ENCODE measurements at regions not wholly inside any gene's neighbourhood (a gene's known extent, or its start where the extent isn't known, plus 50 kb on each side); places are given as distances from the start of the nearest gene placed in this dataset.
"Not testable (repeated sequence)": the region's sequence is repeated elsewhere in the genome, so short reads cannot be mapped to it uniquely, and the experiment has no call there.

DNA sequence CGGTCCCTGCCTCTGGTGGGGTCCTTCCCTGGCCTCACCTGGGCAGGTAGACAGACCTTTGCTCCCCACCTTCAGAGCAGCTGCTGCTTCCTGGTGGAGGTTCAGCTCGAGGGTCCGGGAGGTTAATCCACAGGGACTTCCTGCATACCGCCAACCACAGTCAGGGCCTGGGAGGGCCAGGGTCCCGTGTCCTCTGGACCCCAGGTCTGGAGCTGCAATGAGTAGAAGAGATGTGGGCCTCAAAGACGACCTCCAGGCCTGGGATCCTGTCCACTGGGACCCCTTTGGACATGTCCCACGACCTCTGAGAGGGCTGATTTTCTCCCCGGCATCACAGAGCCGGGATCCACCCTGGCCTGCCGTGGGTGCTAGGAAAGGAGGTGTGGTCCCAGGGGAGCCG lies 223.3 kb upstream of the TCERG1L start:
- Mint-ChIP-seq H3K27ac (no peak overlapping the region), H3K4me1 (ENCODE audit: low read depth) (no peaks in the 10 kb centered on the region), H3K4me3 (no peak overlapping the region), H3K36me3 (no peaks in the 10 kb centered on the region), H3K9me3 (ENCODE audit: low read depth) (no peaks in the 10 kb centered on the region), H3K27me3 (peaks cover 1% of the 10 kb centered on the region)

DNA sequence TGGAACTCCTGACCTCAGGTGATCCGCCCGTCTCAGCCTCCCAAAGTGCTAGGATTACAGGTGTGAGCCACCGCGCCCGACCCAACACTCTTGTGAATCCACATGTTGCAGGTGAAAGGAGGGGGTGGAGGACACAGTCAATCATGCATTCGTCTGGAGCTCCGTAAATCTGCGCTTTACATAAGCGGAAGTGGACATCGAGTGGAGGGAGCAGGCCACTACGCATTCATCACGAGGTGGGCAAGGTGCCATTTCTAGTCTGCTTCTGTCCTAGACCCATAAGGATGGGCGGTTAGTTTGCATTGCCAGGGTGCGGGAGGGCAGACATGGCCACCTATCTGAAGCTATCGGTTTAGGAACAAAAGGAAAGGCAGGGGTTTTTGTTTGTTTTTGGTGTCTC lies 225.2 kb upstream of the TCERG1L start:
- Mint-ChIP-seq H3K36me3 (no peaks in the 10 kb centered on the region), H3K4me1 (ENCODE audit: low read depth) (no peaks in the 10 kb centered on the region), H3K9me3 (ENCODE audit: low read depth) (no peaks in the 10 kb centered on the region), H3K4me3 (no peak overlapping the region), H3K27me3 (peaks cover 3% of the 10 kb centered on the region), H3K27ac (no peak overlapping the region)

DNA sequence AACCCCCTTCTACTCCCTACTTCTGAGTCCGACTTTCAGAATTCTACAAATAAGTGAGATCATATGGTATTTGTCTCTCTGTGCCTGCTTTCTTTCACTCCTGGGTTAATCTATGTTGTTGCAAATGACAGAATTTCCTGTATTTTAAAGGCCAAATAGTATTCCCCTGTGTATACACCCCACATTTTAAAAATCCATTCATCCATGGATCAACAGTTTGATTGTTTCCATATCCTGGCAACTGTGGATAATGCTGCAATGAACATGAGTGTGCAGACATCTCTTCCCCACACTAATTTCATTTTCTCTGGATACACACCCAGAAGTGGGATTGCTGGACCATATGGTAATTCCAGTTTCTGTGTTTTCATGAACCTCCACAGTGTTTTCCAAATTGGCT lies 225.8 kb upstream of the TCERG1L start:
- no peak overlapping the region for H3K4me3 Mint-ChIP-seq
- no peak overlapping the region for H3K27ac Mint-ChIP-seq
- H3K9me3 Mint-ChIP-seq (ENCODE audit: low read depth), result no peaks in the 10 kb centered on the region

DNA sequence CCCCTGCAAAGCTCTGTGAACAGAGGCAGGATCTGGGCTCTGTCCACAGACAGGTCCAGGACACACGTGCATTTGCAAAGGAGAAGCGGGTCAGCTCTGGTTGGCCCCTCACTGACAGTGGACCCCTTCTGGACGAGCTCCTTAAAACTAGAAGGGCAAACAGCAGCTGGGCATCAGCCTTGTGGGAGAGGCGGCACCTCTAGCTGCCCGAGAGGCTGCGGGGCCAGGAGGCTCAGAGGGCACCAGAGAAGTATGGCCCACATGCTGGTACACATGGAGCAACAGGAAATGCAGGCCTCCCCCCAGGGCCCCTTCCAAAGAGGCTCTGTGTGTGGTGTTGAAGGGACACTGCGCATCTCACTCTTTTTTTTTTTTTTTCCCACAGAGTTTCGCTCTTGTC lies 233.0 kb upstream of the TCERG1L start:
- Mint-ChIP-seq H3K27ac (no peak overlapping the region), H3K9me3 (ENCODE audit: low read depth) (no peaks in the 10 kb centered on the region), H3K4me1 (ENCODE audit: low read depth) (no peaks in the 10 kb centered on the region), H3K4me3 (no peak overlapping the region), H3K27me3 (peaks cover 5% of the 10 kb centered on the region), H3K36me3 (no peaks in the 10 kb centered on the region)

More for the DNA sequence above, 225.8 kb upstream of the TCERG1L start:
- no peaks in the 10 kb centered on the region for H3K36me3 Mint-ChIP-seq
- H3K4me1 Mint-ChIP-seq (ENCODE audit: low read depth), result no peaks in the 10 kb centered on the region
- H3K27me3 Mint-ChIP-seq, result peaks cover 3% of the 10 kb centered on the region

DNA sequence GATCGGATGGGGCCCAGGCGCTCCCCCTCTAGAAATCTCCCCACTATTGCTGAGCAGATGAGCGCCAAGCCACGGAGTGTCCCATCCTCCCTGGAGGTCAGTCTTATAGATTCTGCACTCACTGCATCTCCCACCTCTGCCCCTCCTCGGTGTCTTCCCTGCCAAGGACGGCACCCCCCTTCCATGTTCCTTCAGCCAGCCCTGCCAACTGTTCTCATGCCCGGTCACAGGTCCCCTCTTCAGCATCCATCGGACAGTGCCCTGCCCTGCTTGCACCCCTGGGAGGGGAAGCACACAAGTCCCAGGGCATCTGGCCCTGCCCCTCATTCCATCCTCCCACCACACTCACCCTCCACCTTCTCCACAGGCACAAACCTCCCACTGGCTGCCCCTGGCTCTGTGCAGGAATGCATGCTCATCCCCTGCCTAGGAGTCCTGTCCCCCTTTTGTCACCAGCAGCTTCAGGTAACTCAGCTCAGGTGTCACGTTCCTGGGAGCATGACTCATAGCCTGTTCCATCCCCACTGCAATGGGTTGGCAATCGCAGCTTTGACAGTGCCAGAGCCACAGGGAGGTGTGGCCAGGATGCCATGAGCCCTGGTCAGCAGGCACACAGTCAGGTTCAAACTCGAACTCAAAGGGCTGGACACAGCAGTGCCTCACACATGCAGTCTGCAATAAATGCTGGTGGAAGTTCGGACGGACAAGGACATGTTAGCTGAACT lies 234.7 kb upstream of the TCERG1L start:
- Mint-ChIP-seq H3K4me3 (no peak overlapping the region), H3K4me1 (ENCODE audit: low read depth) (no peaks in the 10 kb centered on the region), H3K27me3 (peaks cover 5% of the 10 kb centered on the region), H3K9me3 (ENCODE audit: low read depth) (no peaks in the 10 kb centered on the region), H3K36me3 (no peaks in the 10 kb centered on the region), H3K27ac (no peak overlapping the region)

DNA sequence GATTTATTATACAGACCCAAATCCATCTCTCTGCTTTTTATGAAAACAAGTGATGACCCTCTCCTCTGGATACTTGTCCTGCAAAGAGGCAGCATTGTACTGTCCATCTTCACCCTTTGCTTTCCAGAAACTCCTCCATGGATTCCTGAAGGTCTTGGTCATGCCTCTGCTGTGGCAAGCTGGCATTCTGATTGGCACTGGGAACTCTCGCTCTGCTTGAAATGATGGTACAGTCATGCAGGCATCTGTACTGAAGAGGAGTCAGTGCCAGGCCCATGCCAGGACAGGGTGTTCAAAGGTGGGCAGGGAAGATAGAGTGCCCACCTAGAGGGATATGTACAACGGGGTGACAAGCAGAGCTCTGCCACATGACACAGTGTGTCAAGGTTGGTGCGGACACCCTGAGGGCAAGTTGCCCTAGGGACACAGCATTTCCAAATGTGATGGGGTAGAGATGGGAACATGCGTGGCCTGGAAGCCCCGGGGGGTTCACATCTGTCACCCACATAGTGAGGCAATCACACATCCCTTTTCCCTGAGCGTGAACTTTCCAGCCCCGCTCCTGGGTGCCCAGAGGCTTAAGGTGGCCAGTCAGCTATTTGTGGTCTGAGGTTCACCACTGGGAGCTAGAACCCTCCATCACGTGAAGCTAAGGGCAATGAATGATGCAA lies 235.7 kb upstream of the TCERG1L start:
- H3K9me3 Mint-ChIP-seq (ENCODE audit: low read depth), result no peaks in the 10 kb centered on the region
- no peak overlapping the region for H3K27ac Mint-ChIP-seq
- H3K27me3 Mint-ChIP-seq, result peaks cover 3% of the 10 kb centered on the region
- no peaks in the 10 kb centered on the region for H3K36me3 Mint-ChIP-seq
- no peak overlapping the region for H3K4me3 Mint-ChIP-seq
- no peaks in the 10 kb centered on the region for H3K4me1 Mint-ChIP-seq (ENCODE audit: low read depth)

DNA sequence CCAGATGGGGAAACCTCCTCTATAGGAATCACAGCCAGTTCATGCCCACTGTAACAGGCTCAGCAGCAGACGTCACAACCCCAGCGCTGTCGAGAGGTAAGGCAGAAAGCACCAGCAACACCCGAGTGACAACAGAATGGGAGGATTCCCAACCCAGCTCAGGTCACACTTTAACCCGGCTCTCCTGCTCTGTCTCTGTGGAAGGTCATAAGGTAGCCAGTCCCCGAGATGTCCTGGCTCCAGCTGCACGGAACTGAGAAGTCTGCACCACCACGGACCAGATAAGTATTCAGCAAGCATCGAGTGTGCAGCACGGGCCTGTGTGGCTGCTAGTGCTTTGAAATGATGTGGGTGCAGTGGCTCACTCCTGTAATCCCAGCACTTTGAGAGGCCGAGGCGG lies 236.7 kb upstream of the TCERG1L start:
- H3K27ac Mint-ChIP-seq, result no peak overlapping the region
- peaks cover 3% of the 10 kb centered on the region for H3K27me3 Mint-ChIP-seq
- no peak overlapping the region for H3K4me3 Mint-ChIP-seq
- no peaks in the 10 kb centered on the region for H3K9me3 Mint-ChIP-seq (ENCODE audit: low read depth)
- H3K36me3 Mint-ChIP-seq, result no peaks in the 10 kb centered on the region
- no peaks in the 10 kb centered on the region for H3K4me1 Mint-ChIP-seq (ENCODE audit: low read depth)

DNA sequence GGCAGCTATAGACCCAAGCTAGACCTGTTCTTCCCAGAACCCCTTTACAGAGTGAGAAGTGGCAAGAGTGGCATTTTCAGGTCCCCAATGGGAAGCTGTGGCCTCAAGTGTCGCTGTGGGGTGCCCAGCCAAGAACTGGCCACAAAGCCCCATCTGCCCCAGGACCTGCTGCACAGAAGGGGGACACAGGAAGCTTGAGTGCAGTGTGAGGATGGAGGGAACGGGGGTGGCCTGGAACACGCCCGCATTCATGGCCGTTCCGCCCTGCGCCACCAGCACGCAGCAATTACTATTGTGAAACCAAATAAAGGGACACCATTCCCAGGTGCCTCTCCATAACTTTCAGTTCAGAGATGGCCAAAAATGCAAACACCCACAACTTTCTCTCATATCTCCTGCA lies 237.6 kb upstream of the TCERG1L start:
- Mint-ChIP-seq H3K27me3 (peaks cover 3% of the 10 kb centered on the region), H3K36me3 (no peaks in the 10 kb centered on the region), H3K4me3 (no peak overlapping the region), H3K27ac (no peak overlapping the region), H3K4me1 (ENCODE audit: low read depth) (no peaks in the 10 kb centered on the region), H3K9me3 (ENCODE audit: low read depth) (no peaks in the 10 kb centered on the region)

DNA sequence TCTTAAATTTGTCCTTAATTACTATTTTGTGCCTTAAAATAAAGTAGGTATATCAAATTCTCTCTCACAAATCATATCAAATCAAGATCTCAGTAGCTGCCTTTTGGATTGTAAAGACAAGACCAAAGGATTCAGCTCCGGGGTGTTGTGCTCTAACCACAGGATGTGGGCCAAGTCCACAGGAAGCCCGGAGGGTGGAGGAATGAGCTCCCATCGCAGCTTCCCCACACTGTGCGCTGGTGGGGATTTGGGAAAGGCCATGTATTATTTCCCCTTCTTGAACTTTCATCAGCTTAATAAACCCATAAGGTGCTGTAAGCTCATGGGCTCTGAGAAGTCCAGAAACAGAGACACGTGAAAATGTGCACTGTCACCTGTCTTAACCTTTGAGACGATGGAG lies 241.6 kb upstream of the TCERG1L start:
- Mint-ChIP-seq H3K4me1 (ENCODE audit: low read depth) (no peaks in the 10 kb centered on the region), H3K27me3 (no peaks in the 10 kb centered on the region), H3K4me3 (no peak overlapping the region), H3K36me3 (no peaks in the 10 kb centered on the region), H3K27ac (no peak overlapping the region), H3K9me3 (ENCODE audit: low read depth) (no peaks in the 10 kb centered on the region)

DNA sequence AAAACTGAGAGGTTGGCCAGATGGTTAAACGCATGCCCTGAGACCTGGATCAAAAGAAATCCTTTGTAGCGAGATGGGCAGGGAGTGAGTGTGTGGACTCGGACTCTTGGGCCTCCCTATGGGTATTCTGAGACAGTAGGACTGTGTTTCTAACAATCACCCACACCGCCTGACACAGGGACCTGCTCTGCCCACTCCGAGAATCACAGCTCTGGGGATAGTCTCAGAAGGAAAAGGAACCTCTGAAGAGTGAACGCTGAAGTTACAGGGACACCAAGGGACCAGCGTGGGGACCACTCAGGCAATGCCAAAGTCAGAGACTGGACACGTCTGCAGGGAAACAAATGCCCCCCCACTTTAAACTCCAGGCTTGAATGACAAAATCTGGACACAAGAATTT lies 242.1 kb upstream of the TCERG1L start:
- Mint-ChIP-seq H3K4me1 (ENCODE audit: low read depth) (no peaks in the 10 kb centered on the region), H3K9me3 (ENCODE audit: low read depth) (no peaks in the 10 kb centered on the region), H3K27me3 (no peaks in the 10 kb centered on the region), H3K36me3 (no peaks in the 10 kb centered on the region), H3K4me3 (no peak overlapping the region), H3K27ac (no peak overlapping the region)

DNA sequence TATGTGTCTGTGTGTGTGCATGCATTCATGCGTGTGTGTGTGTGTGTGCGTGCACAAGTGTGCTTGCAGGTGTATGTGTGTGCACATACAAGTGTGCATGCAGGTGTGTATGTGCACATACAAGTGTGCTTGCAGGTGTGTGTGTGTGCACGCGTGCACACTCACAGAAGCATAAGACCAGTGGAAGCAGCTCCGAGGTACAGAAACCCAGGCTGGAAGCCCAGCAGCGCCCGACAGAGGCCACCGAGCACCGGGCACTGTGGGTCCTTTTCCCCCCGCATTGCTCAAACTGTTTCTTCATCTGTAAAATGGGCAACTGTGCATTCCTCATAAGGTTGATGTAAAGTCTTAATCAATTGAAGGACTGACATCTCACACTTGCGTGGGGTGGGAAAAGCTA lies 243.3 kb upstream of the TCERG1L start:
- H3K9me3 Mint-ChIP-seq (ENCODE audit: low read depth), result no peaks in the 10 kb centered on the region
- H3K27ac Mint-ChIP-seq, result no peak overlapping the region
- H3K4me1 Mint-ChIP-seq (ENCODE audit: low read depth), result no peaks in the 10 kb centered on the region
- no peak overlapping the region for H3K4me3 Mint-ChIP-seq
- H3K36me3 Mint-ChIP-seq, result no peaks in the 10 kb centered on the region
- peaks cover 2% of the 10 kb centered on the region for H3K27me3 Mint-ChIP-seq

DNA sequence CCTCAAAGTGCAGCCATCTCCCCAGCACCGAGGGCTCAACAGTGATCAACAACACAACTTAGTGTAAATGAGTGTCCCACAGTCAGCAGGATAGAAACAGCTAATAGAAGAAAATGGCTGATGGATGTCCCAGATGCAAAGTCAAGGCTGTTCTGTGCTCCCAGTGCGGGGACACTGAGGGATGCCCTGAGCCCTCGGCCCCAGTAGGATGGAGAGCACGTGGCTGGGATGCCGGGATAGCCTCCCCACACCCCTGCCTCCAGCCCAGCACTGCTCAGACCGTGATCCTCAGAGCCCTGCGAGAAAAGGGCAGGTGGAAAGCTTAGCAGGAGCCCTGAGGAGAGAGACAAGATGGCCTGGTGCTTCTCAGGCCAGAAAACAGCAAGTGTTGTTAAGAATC lies 243.9 kb upstream of the TCERG1L start:
- H3K9me3 Mint-ChIP-seq (ENCODE audit: low read depth), result no peaks in the 10 kb centered on the region
- H3K4me1 Mint-ChIP-seq (ENCODE audit: low read depth), result no peaks in the 10 kb centered on the region
- H3K4me3 Mint-ChIP-seq, result no peak overlapping the region
- H3K27me3 Mint-ChIP-seq, result peaks cover 2% of the 10 kb centered on the region
- no peak overlapping the region for H3K27ac Mint-ChIP-seq
- no peaks in the 10 kb centered on the region for H3K36me3 Mint-ChIP-seq

DNA sequence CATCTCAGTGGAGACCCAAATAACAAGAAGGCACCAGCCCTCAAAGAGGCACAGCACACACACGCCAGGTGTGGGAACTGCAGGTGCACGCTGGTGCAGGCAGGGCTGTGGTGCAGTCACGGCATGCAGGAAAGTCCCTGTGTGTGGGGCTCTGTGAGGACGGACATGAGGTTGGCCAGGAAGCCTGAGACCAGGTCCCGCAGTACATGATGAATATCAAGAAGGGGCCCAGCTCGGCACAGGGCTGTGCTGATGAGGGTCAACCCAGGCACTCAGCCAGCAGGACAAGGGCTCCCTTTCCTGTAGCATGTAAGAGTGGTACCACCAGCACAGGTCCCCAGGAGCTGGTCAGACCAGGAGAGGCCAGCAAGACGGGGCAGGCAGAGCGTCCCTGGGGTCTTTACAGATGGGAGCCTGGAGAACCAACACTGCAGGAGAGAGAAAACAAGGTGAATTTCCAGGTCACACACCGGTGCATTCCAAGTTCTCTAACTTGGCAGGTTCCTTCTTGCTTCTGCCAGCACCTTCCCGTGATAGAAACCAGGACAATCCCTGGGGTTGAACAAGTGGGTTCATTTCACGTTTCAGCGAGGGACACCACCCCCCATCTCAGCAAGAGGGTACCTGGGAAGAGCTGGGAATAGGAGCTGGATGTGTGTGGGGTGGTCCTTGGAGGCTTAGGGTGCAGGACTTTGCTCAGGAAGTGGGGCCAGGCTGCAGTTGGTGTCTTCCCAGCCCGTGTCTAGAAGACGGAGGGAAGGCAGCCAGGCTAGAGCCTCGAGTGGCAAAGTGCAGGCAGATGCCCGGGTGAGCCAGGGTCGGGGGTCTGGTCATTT lies 244.8 kb upstream of the TCERG1L start:
- Mint-ChIP-seq H3K4me1 (ENCODE audit: low read depth) (no peaks in the 10 kb centered on the region), H3K27me3 (peaks cover 2% of the 10 kb centered on the region), H3K4me3 (no peak overlapping the region), H3K27ac (no peak overlapping the region), H3K36me3 (no peaks in the 10 kb centered on the region), H3K9me3 (ENCODE audit: low read depth) (no peaks in the 10 kb centered on the region)

DNA sequence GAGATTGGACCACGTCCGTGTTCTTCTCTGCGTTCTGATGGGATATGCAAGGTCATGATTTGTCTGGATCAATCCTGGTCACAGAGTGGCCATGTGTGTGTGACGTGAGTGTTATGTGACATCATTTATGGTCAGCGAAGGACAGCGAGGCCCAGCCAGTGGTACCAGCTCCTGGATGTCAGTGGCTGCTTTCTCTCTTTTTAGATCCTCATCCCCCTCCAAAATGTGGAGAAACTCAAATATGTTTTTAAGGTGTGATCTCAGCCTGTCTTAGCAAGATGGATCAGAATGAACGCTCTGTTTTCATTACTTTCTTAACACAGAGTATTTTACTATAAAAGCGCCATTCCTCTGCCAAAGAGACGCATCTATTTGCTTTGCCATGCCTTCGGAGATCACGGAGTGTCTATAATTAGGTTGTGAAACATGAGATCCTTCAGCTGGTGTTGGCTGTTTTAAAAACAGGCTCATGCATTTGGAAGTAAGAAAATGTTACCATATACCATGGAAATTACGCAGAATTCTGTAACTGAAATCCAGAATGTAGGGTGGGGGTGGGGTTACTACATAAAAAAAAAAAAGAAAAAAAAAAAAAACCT lies 245.5 kb upstream of the TCERG1L start:
- no peak overlapping the region for H3K27ac Mint-ChIP-seq
- H3K9me3 Mint-ChIP-seq (ENCODE audit: low read depth), result no peaks in the 10 kb centered on the region
- H3K27me3 Mint-ChIP-seq, result peaks cover 6% of the 10 kb centered on the region
- no peaks in the 10 kb centered on the region for H3K4me1 Mint-ChIP-seq (ENCODE audit: low read depth)
- no peaks in the 10 kb centered on the region for H3K36me3 Mint-ChIP-seq
- no peak overlapping the region for H3K4me3 Mint-ChIP-seq

DNA sequence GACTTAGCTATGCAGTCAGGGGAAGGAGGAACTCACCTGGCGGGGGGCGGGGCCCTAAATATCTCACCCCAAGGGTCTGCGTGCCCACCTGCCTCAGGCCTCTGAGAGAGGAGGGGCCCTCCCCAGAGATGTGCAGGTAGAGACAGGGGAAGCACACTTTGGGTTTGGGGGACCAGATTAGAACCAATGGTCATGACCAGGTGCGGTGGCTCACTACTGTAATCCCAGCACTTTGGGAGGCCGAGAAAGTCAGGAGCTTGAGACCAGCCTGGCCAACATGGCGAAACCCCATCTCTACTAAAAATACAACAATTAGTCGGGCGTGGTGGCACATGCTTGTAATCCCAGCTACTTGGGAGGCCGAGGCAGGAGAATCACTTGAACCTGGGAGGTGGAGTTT lies 246.4 kb upstream of the TCERG1L start:
- not testable (repeated sequence) for H3K36me3 Mint-ChIP-seq; H3K4me3 Mint-ChIP-seq; H3K4me1 Mint-ChIP-seq (ENCODE audit: low read depth); H3K27ac Mint-ChIP-seq; H3K9me3 Mint-ChIP-seq (ENCODE audit: low read depth); H3K27me3 Mint-ChIP-seq

All from activated naive CD8-positive, alpha-beta T cell (primary cell).